ENCODE measurements at regions not wholly inside any gene's neighbourhood (a gene's known extent, or its start where the extent isn't known, plus 50 kb on each side); places are given as distances from the start of the nearest gene placed in this dataset.
"Not testable (repeated sequence)": the region's sequence is repeated elsewhere in the genome, so short reads cannot be mapped to it uniquely, and the experiment has no call there.

DNA sequence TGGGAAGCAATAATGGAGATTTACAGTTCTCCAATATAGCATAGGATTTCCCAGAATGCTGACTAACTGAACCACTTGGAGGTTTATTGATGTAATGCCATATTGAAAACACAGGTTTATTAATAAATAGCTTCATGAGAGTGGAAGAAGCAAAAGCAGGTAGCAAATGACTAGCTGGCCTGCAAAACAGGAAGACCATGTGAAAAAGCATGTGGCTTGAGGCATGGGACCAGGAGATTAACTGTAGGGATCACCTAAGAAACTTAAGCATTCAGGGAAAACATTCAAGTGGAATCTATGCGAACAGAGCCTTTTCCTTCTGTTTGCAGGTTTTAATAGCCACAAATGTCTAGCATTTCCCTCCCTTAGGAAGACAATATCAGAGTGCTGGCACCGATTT is 679.7 kb downstream of the ZEB2 start:
- DNase-seq, result no peak
- no peak for TF ChIP-seq GATA1 (IDR thresholded peaks at IDR 0.05; ENCODE audit: low read depth, low read length)
- TF ChIP-seq POLR2A (IDR thresholded peaks at IDR 0.05; ENCODE audit: low read length), result no peak

DNA sequence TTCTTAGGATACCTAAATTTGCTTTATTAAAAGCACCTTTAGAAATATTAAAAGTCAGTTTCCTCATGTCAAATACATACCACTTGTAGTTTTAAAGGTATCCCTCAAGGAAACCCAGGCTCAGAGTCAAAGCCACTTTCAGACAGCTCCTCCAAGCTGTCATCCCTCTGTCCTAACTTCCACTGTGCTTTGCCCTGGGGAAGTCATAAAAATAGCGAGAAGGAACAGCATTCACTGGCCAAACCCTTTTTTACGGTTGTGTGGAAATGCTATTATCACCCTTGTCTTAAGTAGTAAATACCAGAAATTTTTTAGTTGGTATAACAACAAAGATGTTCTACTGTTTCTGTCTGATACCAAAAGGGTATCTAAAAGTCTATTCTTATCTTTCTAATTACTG is 680.5 kb downstream of the ZEB2 start:
- no peak for TF ChIP-seq POLR2A (IDR thresholded peaks at IDR 0.05; ENCODE audit: low read length)
- TF ChIP-seq GATA1 (IDR thresholded peaks at IDR 0.05; ENCODE audit: low read depth, low read length), result no peak
- DNase-seq, result no peak

DNA sequence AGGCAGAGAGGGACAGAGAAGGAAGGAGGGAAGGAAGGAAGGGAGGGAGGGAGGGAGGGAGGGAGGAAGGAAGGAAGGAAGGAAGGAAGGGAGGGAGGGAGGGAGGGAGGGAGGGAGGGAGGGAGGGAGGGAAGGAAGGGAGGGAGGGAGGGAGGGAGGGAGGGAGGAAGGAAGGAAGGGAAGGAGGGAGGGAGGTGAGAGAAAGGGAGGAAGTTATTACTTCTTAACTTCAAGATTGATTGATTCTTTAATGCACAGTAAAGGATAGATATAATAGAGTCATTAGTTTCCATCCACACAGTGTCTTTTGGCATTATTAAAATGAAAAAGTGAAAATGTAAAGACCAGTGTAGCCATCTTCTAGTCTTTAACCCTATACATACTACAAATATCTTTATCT is 682.9 kb downstream of the ZEB2 start:
- DNase-seq, result not testable (repeated sequence)

DNA sequence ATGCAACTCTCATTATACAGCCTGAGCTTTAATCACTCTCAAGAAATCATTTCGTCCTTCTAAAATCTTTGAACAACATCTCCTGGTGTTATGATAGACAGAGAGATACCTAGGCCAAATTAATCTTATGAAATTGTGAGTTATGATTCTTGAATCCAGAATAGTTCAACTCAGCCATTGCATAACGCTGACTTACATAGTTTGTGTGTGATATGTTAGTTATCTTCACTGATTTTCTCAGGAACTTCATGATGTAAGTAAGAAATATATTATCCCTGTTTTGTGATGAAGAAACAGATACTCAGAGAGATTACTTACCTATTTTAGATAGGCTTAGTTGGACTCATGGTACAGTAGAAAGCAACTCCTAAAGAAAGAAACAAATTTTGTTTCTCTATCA is 684.4 kb downstream of the ZEB2 start:
- no peak for DNase-seq
- TF ChIP-seq GATA1 (IDR thresholded peaks at IDR 0.05; ENCODE audit: low read depth, low read length), result no peak
- TF ChIP-seq POLR2A (IDR thresholded peaks at IDR 0.05; ENCODE audit: low read length), result no peak

- DNase-seq, result no peak
- TF ChIP-seq POLR2A (IDR thresholded peaks at IDR 0.05; ENCODE audit: low read length), result no peak
- TF ChIP-seq GATA1 (IDR thresholded peaks at IDR 0.05; ENCODE audit: low read depth, low read length), result no peak
These were observed 686.8 kb downstream of the ZEB2 start for GRCh38 chr2:143833015-143833660.

GRCh38 chr2:143830476-143830875 is 689.4 kb downstream of the ZEB2 start:
- TF ChIP-seq POLR2A (IDR thresholded peaks at IDR 0.05; ENCODE audit: low read length) (no peak), GATA1 (IDR thresholded peaks at IDR 0.05; ENCODE audit: low read depth, low read length) (no peak)

DNA sequence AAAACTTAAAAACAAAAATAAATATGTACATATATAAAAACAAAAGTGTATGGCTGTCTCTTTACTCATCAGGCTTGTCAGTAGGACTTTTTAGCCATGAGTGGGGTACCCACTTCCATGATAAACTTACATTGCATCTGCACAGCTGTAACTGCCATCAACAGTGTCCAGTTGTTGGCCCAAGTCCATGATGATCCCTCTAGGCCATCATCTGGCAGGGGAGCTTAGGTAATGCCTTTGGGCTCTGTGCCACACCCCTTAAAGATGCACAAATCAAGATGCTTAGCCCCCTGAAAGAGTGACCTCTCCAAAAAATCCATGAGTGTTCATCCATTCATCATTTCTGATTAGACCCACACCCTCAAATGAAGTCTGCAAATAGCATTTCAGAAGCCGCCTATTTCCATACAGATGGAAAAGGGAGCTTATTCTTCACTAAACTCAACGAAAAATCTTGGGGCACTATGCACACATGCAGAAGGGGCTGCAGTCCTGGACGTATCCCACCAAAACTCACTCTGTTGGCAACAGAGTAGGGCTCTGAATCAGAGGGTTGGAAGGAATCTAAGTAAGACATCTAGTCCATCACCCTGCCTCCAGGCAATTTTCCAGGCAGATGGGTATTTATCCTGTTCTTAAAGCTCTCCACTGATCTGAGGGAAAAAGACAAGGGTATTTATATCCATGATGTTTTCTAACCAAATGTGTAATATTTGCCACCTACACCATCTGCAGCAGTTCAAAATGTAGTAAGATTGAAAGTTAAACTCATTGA is 691.0 kb downstream of the ZEB2 start:
- no peak for TF ChIP-seq GATA1 (IDR thresholded peaks at IDR 0.05; ENCODE audit: low read depth, low read length)
- TF ChIP-seq POLR2A (IDR thresholded peaks at IDR 0.05; ENCODE audit: low read length), result no peak

More at GRCh38 chr2:143830476-143830875, 689.4 kb downstream of the ZEB2 start:
- no peak for DNase-seq

GRCh38 chr2:143824791-143825190 is 695.1 kb downstream of the ZEB2 start:
- TF ChIP-seq POLR2A (IDR thresholded peaks at IDR 0.05; ENCODE audit: low read length) (no peak), GATA1 (IDR thresholded peaks at IDR 0.05; ENCODE audit: low read depth, low read length) (no peak)
- DNase-seq, result no peak

More for the DNA sequence above, 691.0 kb downstream of the ZEB2 start:
- DNase-seq, result no peak

DNA sequence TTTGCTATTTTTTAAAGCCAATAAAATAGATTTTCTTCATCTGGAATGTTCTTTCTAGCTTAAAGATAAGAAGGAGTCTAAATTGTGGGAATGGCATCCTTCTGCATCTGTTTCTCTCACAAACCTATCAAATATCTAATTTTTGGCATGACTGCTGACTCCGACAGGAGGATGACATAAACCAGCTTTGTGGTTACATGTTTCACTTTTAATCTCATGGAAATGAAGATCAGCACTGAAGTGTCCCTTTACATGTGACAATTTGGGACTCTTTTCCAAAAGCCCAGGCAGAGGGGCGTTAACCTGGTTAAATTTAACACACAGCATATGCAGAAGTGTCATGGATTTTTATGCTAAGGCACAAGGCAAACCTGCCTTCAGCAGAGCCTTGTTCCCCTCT is 694.7 kb downstream of the ARHGAP15 start:
- DNase-seq, result no peak
- TF ChIP-seq GATA1 (IDR thresholded peaks at IDR 0.05; ENCODE audit: low read depth, low read length) (no peak), POLR2A (IDR thresholded peaks at IDR 0.05; ENCODE audit: low read length) (no peak)

DNA sequence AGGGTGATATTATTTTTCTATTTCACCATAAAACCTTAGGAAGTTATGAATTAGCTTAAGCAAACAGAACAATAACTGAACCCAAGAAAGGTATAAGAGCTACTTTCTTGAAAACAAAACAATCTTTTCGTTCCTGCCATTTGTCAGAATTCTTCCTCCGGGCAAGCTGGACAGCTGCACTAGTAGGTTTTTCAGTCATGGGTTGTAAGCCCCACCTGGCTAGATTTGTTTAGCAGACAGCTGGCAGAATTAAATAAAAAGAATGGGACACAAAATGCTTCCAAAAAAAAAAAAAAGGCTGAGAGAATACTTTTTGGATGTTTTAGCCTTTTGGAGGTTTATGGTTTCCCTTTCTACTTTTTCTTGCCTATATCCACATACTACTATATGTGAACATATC is 694.1 kb downstream of the ARHGAP15 start:
- TF ChIP-seq GATA1 (IDR thresholded peaks at IDR 0.05; ENCODE audit: low read depth, low read length), result no peak
- no peak for TF ChIP-seq POLR2A (IDR thresholded peaks at IDR 0.05; ENCODE audit: low read length)
- DNase-seq, result no peak

GRCh38 chr2:143822736-143823135 is 693.5 kb downstream of the ARHGAP15 start:
- DNase-seq, result no peak
- TF ChIP-seq POLR2A (IDR thresholded peaks at IDR 0.05; ENCODE audit: low read length) (no peak), GATA1 (IDR thresholded peaks at IDR 0.05; ENCODE audit: low read depth, low read length) (no peak)

DNA sequence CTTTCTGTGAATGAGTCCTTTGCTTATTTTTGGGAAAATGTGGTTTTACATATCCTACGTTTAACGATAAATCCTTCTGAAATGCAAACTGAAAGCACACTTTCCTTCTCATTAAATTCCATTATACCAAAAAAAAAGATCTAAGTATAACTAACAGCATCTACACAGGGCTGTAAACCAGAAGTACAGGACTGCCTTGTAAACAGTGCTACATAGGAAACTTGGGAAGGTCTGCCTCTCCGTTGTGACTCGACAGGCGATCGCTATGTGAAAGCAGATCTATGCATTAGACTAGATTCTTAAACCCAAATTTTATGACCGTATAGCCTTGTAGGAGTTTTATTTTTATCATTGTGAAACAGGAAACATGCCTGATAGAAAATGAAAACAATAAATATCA is 690.5 kb downstream of the ARHGAP15 start:
- no peak for TF ChIP-seq POLR2A (IDR thresholded peaks at IDR 0.05; ENCODE audit: low read length)
- DNase-seq, result no peak

- DNase-seq, result no peak
- TF ChIP-seq GATA1 (IDR thresholded peaks at IDR 0.05; ENCODE audit: low read depth, low read length) (no peak), POLR2A (IDR thresholded peaks at IDR 0.05; ENCODE audit: low read length) (no peak)
These were observed 690.0 kb downstream of the ARHGAP15 start for GRCh38 chr2:143819190-143819735.

All from erythroblast (primary cell).